ENCODE measurements at regions not wholly inside any gene's neighbourhood (a gene's known extent, or its start where the extent isn't known, plus 50 kb on each side); places are given as distances from the start of the nearest gene placed in this dataset.

- H3K79me2 ChIP-seq (ENCODE audit: control insufficient read depth, insufficient read depth, low read length) = no peaks in the 10 kb centered on the region
- no peak for FAIRE-seq
- no peaks in the 10 kb centered on the region for H3K4me1 ChIP-seq (ENCODE audit: control insufficient read depth, extremely low read depth, insufficient read depth, low read length)
- H2AFZ ChIP-seq (ENCODE audit: control insufficient read depth, low read length) = no peak overlapping the region
- H3K9me3 ChIP-seq (ENCODE audit: control insufficient read depth, low read depth, low read length) = no peaks in the 10 kb centered on the region
- no peak overlapping the region for H3K27ac ChIP-seq (ENCODE audit: control insufficient read depth, insufficient read depth, low read length)
- no peak overlapping the region for H3K4me3 ChIP-seq (ENCODE audit: control insufficient read depth in 2 of 3, extremely low read depth in 1 of 3, insufficient read depth in 2 of 3, low read depth in 1 of 3, low read length in 3 of 3)
- no peaks in the 10 kb centered on the region for H3K27me3 ChIP-seq (ENCODE audit: control insufficient read depth, extremely low read depth, insufficient read depth, low read length)
- no peak for DNase-seq (ENCODE audit: low read depth, low spot score)
- TF ChIP-seq CTCF (optimal IDR thresholded peaks at IDR 0.05 in 1 of 3, IDR thresholded peaks at IDR 0.05 in 1 of 3, conservative IDR thresholded peaks at IDR 0.05 in 1 of 3; ENCODE audit: extremely low read depth in 1 of 3, insufficient read depth in 2 of 3, low read length in 3 of 3) = no peak
- no peak for TF ChIP-seq EZH2 (IDR thresholded peaks at IDR 0.05; ENCODE audit: low read length)
- no peak overlapping the region for H3K9ac ChIP-seq (ENCODE audit: control insufficient read depth, extremely low read depth, insufficient read depth, low read length)
- H3K36me3 ChIP-seq (ENCODE audit: control insufficient read depth in 2 of 2, extremely low read depth in 1 of 2, insufficient read depth in 2 of 2, low read length in 2 of 2) = no peaks in the 10 kb centered on the region
- no peaks in the 10 kb centered on the region for H4K20me1 ChIP-seq (ENCODE audit: control insufficient read depth, extremely low read depth, insufficient read depth, low read length)
- no peak overlapping the region for H3K4me2 ChIP-seq (ENCODE audit: control insufficient read depth, extremely low read depth, insufficient read depth, low read depth, low read length)
- dilution Hi-C loops (cut with MboI; ENCODE audit: extremely low pct_ligation_motif_present, low sequenced_read_pairs) = no loop called here
- no peaks in the 10 kb centered on the region for H3K9me1 ChIP-seq (ENCODE audit: control insufficient read depth, extremely low read depth, insufficient read depth, low read length)
Observed at GRCh38 chr1:34396042-34396441, 219.3 kb downstream of the C1orf94 start.

DNA sequence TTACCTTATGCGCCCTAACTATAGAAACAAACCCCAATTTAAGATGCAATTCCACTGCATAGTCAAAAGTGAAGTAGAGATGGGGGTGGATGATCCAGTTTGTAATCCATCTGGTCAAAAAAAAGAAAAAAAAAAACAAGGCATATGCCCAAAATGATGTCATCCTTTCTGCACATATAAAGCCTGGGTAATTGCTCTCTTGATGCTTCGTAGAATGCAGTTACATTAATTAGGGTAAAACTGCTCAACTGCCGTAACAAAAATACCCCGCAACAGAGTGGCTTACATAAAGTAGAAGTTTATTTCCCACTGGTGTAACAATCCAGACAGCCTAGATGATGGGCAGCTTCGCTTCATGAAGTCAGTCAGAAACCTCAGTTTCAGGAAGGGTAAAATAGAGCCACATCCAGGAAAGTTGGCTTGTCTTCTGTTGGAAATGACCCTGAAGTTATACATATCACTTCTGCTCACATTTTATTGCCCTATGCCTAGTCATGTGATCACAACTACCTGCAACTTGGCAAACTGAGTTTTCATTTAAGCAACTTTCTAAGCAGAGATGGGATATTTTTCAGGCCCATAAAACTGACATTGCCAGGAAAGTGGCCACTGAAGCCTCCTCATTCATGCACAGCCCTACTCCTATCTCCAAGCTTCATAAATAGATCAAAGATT, 221.7 kb downstream of the C1orf94 start:
- DNase-seq (ENCODE audit: low read depth, low spot score) (no peak), FAIRE-seq (no peak)
- Histone ChIP-seq H3K4me3 (ENCODE audit: control insufficient read depth in 2 of 3, extremely low read depth in 1 of 3, insufficient read depth in 2 of 3, low read depth in 1 of 3, low read length in 3 of 3) (no peak overlapping the region), H3K9ac (ENCODE audit: control insufficient read depth, extremely low read depth, insufficient read depth, low read length) (no peak overlapping the region), H3K4me2 (ENCODE audit: control insufficient read depth, extremely low read depth, insufficient read depth, low read depth, low read length) (no peak overlapping the region), H3K9me3 (ENCODE audit: control insufficient read depth, low read depth, low read length) (no peaks in the 10 kb centered on the region), H3K36me3 (ENCODE audit: control insufficient read depth in 2 of 2, extremely low read depth in 1 of 2, insufficient read depth in 2 of 2, low read length in 2 of 2) (no peaks in the 10 kb centered on the region), H4K20me1 (ENCODE audit: control insufficient read depth, extremely low read depth, insufficient read depth, low read length) (no peaks in the 10 kb centered on the region), H3K27ac (ENCODE audit: control insufficient read depth, insufficient read depth, low read length) (no peak overlapping the region), H3K79me2 (ENCODE audit: control insufficient read depth, insufficient read depth, low read length) (no peaks in the 10 kb centered on the region), H3K9me1 (ENCODE audit: control insufficient read depth, extremely low read depth, insufficient read depth, low read length) (no peaks in the 10 kb centered on the region), H2AFZ (ENCODE audit: control insufficient read depth, low read length) (no peak overlapping the region), H3K4me1 (ENCODE audit: control insufficient read depth, extremely low read depth, insufficient read depth, low read length) (no peaks in the 10 kb centered on the region), H3K27me3 (ENCODE audit: control insufficient read depth, extremely low read depth, insufficient read depth, low read length) (no peaks in the 10 kb centered on the region)
- dilution Hi-C loops (cut with MboI; ENCODE audit: extremely low pct_ligation_motif_present, low sequenced_read_pairs) = no loop called here
- TF ChIP-seq EZH2 (IDR thresholded peaks at IDR 0.05; ENCODE audit: low read length) = no peak
- TF ChIP-seq CTCF (optimal IDR thresholded peaks at IDR 0.05 in 1 of 3, IDR thresholded peaks at IDR 0.05 in 1 of 3, conservative IDR thresholded peaks at IDR 0.05 in 1 of 3; ENCODE audit: extremely low read depth in 1 of 3, insufficient read depth in 2 of 3, low read length in 3 of 3) = no peak
